ENCODE measurements at regions not wholly inside any gene's neighbourhood (a gene's known extent, or its start where the extent isn't known, plus 50 kb on each side); places are given as distances from the start of the nearest gene placed in this dataset.

- Histone ChIP-seq H3K27ac (ENCODE audit: low read depth, low read length, poor library complexity, severe bottlenecking) (no peak overlapping the region), H3K4me3 (ENCODE audit: low read depth, low read length, poor library complexity, severe bottlenecking) (no peak overlapping the region), H3K36me3 (ENCODE audit: insufficient read depth, low read length, poor library complexity, severe bottlenecking) (no peaks in the 10 kb centered on the region), H3K27me3 (replicated peaks; ENCODE audit: insufficient read depth, low read depth, low read length, poor library complexity) (peaks cover 28% of the 10 kb centered on the region), H3K4me1 (ENCODE audit: insufficient read depth, low read length, poor library complexity, severe bottlenecking) (no peaks in the 10 kb centered on the region), H3K9me3 (ENCODE audit: low read depth, low read length, poor library complexity, severe bottlenecking) (no peaks in the 10 kb centered on the region)
- DNase-seq (ENCODE audit: low spot score), result no peak
- intact Hi-C loops (cut with micrococcal nuclease; ENCODE audit: unreplicated experiment), result no loop called here
- ChIA-PET POLR2A (ENCODE audit: low non-redundant PET) (no interaction called here), CTCF (no interaction called here)
- no TSS peak for BruUV-seq (replicated peaks)
- no peak for TF ChIP-seq CTCF (conservative IDR thresholded peaks at IDR 0.05; ENCODE audit: low read depth, low read length)
Observed at GRCh38 chr9:120040896-120041295, 539.1 kb downstream of the CDK5RAP2 start.

- Histone ChIP-seq H3K4me1 (ENCODE audit: insufficient read depth, low read length, poor library complexity, severe bottlenecking) (no peaks in the 10 kb centered on the region), H3K36me3 (ENCODE audit: insufficient read depth, low read length, poor library complexity, severe bottlenecking) (no peaks in the 10 kb centered on the region), H3K4me3 (ENCODE audit: low read depth, low read length, poor library complexity, severe bottlenecking) (no peak overlapping the region), H3K27ac (ENCODE audit: low read depth, low read length, poor library complexity, severe bottlenecking) (no peak overlapping the region), H3K9me3 (ENCODE audit: low read depth, low read length, poor library complexity, severe bottlenecking) (no peaks in the 10 kb centered on the region), H3K27me3 (replicated peaks; ENCODE audit: insufficient read depth, low read depth, low read length, poor library complexity) (peaks cover 16% of the 10 kb centered on the region)
- BruUV-seq (replicated peaks), result no TSS peak
- POLR2A ChIA-PET (ENCODE audit: low non-redundant PET), result no interaction called here
- intact Hi-C loops (cut with micrococcal nuclease; ENCODE audit: unreplicated experiment), result no loop called here
- CTCF ChIA-PET, result no interaction called here
- TF ChIP-seq EZH2 (IDR thresholded peaks at IDR 0.05; ENCODE audit: borderline replicate concordance, low read depth, low read length, poor library complexity, severe bottlenecking) (no peak), CTCF (conservative IDR thresholded peaks at IDR 0.05; ENCODE audit: low read depth, low read length) (no peak)
- DNase-seq (ENCODE audit: low spot score), result no peak
Observed at GRCh38 chr9:120038342-120038741, 541.6 kb downstream of the CDK5RAP2 start.

- H3K27ac ChIP-seq (ENCODE audit: low read depth, low read length, poor library complexity, severe bottlenecking), result no peak overlapping the region
- intact Hi-C loops (cut with micrococcal nuclease; ENCODE audit: unreplicated experiment), result no loop called here
- no peaks in the 10 kb centered on the region for H3K27me3 ChIP-seq (replicated peaks; ENCODE audit: insufficient read depth, low read depth, low read length, poor library complexity)
- POLR2A ChIA-PET (ENCODE audit: low non-redundant PET), result no interaction called here
- DNase-seq (ENCODE audit: low spot score), result no peak
- no TSS peak for BruUV-seq (replicated peaks)
- CTCF ChIA-PET, result no interaction called here
- no peaks in the 10 kb centered on the region for H3K9me3 ChIP-seq (ENCODE audit: low read depth, low read length, poor library complexity, severe bottlenecking)
- no peaks in the 10 kb centered on the region for H3K36me3 ChIP-seq (ENCODE audit: insufficient read depth, low read length, poor library complexity, severe bottlenecking)
- H3K4me1 ChIP-seq (ENCODE audit: insufficient read depth, low read length, poor library complexity, severe bottlenecking), result no peaks in the 10 kb centered on the region
- TF ChIP-seq CTCF (conservative IDR thresholded peaks at IDR 0.05; ENCODE audit: low read depth, low read length) (peak; percentile 51), EZH2 (IDR thresholded peaks at IDR 0.05; ENCODE audit: borderline replicate concordance, low read depth, low read length, poor library complexity, severe bottlenecking) (no peak)
- H3K4me3 ChIP-seq (ENCODE audit: low read depth, low read length, poor library complexity, severe bottlenecking), result no peak overlapping the region
Observed at GRCh38 chr9:120032639-120033038, 547.3 kb downstream of the CDK5RAP2 start.
